ENCODE measurements at regions not wholly inside any gene's neighbourhood (a gene's known extent, or its start where the extent isn't known, plus 50 kb on each side); places are given as distances from the start of the nearest gene placed in this dataset.
"Not testable (repeated sequence)": the region's sequence is repeated elsewhere in the genome, so short reads cannot be mapped to it uniquely, and the experiment has no call there.

DNA sequence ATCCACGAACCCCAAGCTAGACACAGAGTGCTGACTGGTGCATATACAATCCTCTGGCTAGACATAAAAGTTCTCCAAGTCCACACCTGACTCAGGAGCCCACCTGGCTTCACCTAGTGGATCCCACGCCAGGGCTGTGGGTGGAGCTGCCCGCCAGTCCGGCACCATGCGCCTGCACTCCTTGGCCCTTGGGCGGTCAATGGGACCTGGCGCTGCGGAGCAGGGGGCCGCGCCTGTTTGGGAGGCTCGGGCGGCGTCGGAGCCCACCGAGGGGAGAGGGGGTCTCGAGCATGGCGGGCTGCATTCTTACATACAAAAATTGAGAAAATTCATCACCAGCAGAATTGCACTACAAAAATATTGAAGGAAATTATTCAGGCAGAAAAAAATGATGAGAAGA lies 120.7 kb upstream of the FAN1 start:
- no peaks in the 10 kb centered on the region for H3K4me1 Mint-ChIP-seq
- TF ChIP-seq CTCF (IDR thresholded peaks at IDR 0.05; ENCODE audit: unreplicated experiment in 3 of 3), result no peak
- H3K27ac Mint-ChIP-seq, result no peak overlapping the region
- peaks cover 2% of the 10 kb centered on the region for H3K36me3 Mint-ChIP-seq (ENCODE audit: low read depth)
- no peaks in the 10 kb centered on the region for H3K27me3 Mint-ChIP-seq (ENCODE audit: low read depth)
- H3K9me3 Mint-ChIP-seq, result peaks cover 16% of the 10 kb centered on the region
- no peak overlapping the region for H3K4me3 Mint-ChIP-seq

- Mint-ChIP-seq H3K4me1 (peaks cover 5% of the 10 kb centered on the region), H3K36me3 (ENCODE audit: low read depth) (no peaks in the 10 kb centered on the region), H3K27me3 (ENCODE audit: low read depth) (peaks cover 4% of the 10 kb centered on the region), H3K27ac (no peak overlapping the region), H3K9me3 (no peaks in the 10 kb centered on the region), H3K4me3 (no peak overlapping the region)
- no peak for TF ChIP-seq CTCF (IDR thresholded peaks at IDR 0.05; ENCODE audit: unreplicated experiment in 3 of 3)
Measured at GRCh38 chr15:30788595-30788994, 115.1 kb upstream of the FAN1 start.

GRCh38 chr15:30791239-30792175 lies 112.2 kb upstream of the FAN1 start:
- peaks cover 5% of the 10 kb centered on the region for H3K4me1 Mint-ChIP-seq
- H3K9me3 Mint-ChIP-seq, result no peaks in the 10 kb centered on the region
- no peak overlapping the region for H3K27ac Mint-ChIP-seq
- H3K4me3 Mint-ChIP-seq, result no peak overlapping the region
- peaks cover 16% of the 10 kb centered on the region for H3K27me3 Mint-ChIP-seq (ENCODE audit: low read depth)
- H3K36me3 Mint-ChIP-seq (ENCODE audit: low read depth), result no peaks in the 10 kb centered on the region
- TF ChIP-seq CTCF (IDR thresholded peaks at IDR 0.05; ENCODE audit: unreplicated experiment in 3 of 3), result no peak

- H3K9me3 Mint-ChIP-seq; H3K4me1 Mint-ChIP-seq; H3K4me3 Mint-ChIP-seq; H3K36me3 Mint-ChIP-seq (ENCODE audit: low read depth); H3K27ac Mint-ChIP-seq: not testable (repeated sequence)
- peaks cover 16% of the 10 kb centered on the region for H3K27me3 Mint-ChIP-seq (ENCODE audit: low read depth)
Measured at GRCh38 chr15:30792843-30793242, 110.9 kb upstream of the FAN1 start.

GRCh38 chr15:30794388-30794787 lies 109.3 kb upstream of the FAN1 start:
- Mint-ChIP-seq H3K9me3 (no peaks in the 10 kb centered on the region), H3K4me3 (no peak overlapping the region), H3K27ac (no peak overlapping the region), H3K27me3 (ENCODE audit: low read depth) (peaks cover 15% of the 10 kb centered on the region), H3K36me3 (ENCODE audit: low read depth) (no peaks in the 10 kb centered on the region), H3K4me1 (peaks cover 5% of the 10 kb centered on the region)
- TF ChIP-seq CTCF (IDR thresholded peaks at IDR 0.05; ENCODE audit: unreplicated experiment in 3 of 3), result no peak

DNA sequence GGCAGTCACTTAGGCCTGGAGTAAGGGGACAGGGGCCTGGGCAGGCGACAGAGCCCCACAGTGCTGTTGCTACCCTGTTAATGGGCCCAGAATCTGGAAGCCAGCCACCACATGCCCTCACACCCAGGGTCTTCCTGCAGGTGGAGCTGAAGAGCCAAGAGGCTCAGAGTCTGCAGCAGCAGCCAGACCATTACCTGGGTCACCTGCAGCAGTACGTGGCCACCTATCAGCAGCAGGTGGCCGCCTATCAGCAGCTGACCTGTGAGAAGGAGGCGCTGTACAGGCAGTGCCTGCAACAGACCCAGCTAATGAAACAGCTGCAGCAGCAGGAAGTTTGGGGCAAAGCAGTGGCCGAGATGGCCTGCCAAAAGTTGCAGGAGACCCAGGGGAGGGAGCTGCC lies 104.2 kb upstream of the FAN1 start:
- not testable (repeated sequence) for H3K27ac Mint-ChIP-seq; H3K4me3 Mint-ChIP-seq; H3K4me1 Mint-ChIP-seq; H3K9me3 Mint-ChIP-seq; H3K36me3 Mint-ChIP-seq (ENCODE audit: low read depth)
- peaks cover 15% of the 10 kb centered on the region for H3K27me3 Mint-ChIP-seq (ENCODE audit: low read depth)
